ENCODE measurements at regions not wholly inside any gene's neighbourhood (a gene's known extent, or its start where the extent isn't known, plus 50 kb on each side); places are given as distances from the start of the nearest gene placed in this dataset.

- ChIA-PET POLR2A (no interaction called here), CTCF (no interaction called here)
- no peak for DNase-seq (ENCODE audit: extremely low spot score)
- no peak for TF ChIP-seq CTCF (IDR thresholded peaks at IDR 0.05; ENCODE audit: control extremely low read depth, extremely low read depth, low read depth, missing control alignments)
Measured at GRCh38 chr7:145691377-145691914, 425.2 kb upstream of the CNTNAP2 start.

GRCh38 chr7:145681646-145682045, 435.0 kb upstream of the CNTNAP2 start:
- ChIA-PET POLR2A (no interaction called here), CTCF (interaction anchor here (1.0 to 1.4 kb wide), 2 partner anchors 11 to 18 kb away, joined by 3 read pairs; no protein-coding TSS in a partner anchor)
- TF ChIP-seq CTCF (IDR thresholded peaks at IDR 0.05; ENCODE audit: control extremely low read depth, extremely low read depth, low read depth, missing control alignments), result no peak
- no peak for DNase-seq (ENCODE audit: extremely low spot score)

GRCh38 chr7:145681159-145681558, 435.4 kb upstream of the CNTNAP2 start:
- ChIA-PET CTCF (interaction anchor here (1.4 kb wide), 1 partner anchor 19 kb away, joined by 3 read pairs; no protein-coding TSS in a partner anchor), POLR2A (no interaction called here)
- no peak for TF ChIP-seq CTCF (IDR thresholded peaks at IDR 0.05; ENCODE audit: control extremely low read depth, extremely low read depth, low read depth, missing control alignments)
- no peak for DNase-seq (ENCODE audit: extremely low spot score)

GRCh38 chr7:145665499-145666258, 450.9 kb upstream of the CNTNAP2 start:
- DNase-seq (ENCODE audit: extremely low spot score), result no peak
- ChIA-PET CTCF (no interaction called here), POLR2A (no interaction called here)
- no peak for TF ChIP-seq CTCF (IDR thresholded peaks at IDR 0.05; ENCODE audit: control extremely low read depth, extremely low read depth, low read depth, missing control alignments)

- DNase-seq (ENCODE audit: extremely low spot score), result no peak
- POLR2A ChIA-PET, result no interaction called here
- CTCF ChIA-PET, result no interaction called here
- no peak for TF ChIP-seq CTCF (IDR thresholded peaks at IDR 0.05; ENCODE audit: control extremely low read depth, extremely low read depth, low read depth, missing control alignments)
Measured at GRCh38 chr7:145655666-145656065, 460.9 kb upstream of the CNTNAP2 start.

GRCh38 chr7:145645135-145645515, 471.5 kb upstream of the CNTNAP2 start:
- POLR2A ChIA-PET, result interaction anchor here (0.6 kb wide), 1 partner anchor 991 kb away, joined by 10 read pairs; no protein-coding TSS in a partner anchor

More at GRCh38 chr7:145645135-145645515, 471.5 kb upstream of the CNTNAP2 start:
- TF ChIP-seq CTCF (IDR thresholded peaks at IDR 0.05; ENCODE audit: control extremely low read depth, extremely low read depth, low read depth, missing control alignments), result no peak
- no peak for DNase-seq (ENCODE audit: extremely low spot score)
- CTCF ChIA-PET, result no interaction called here

Measured in GM10248 (cell line).